ENCODE measurements at regions not wholly inside any gene's neighbourhood (a gene's known extent, or its start where the extent isn't known, plus 50 kb on each side); places are given as distances from the start of the nearest gene placed in this dataset.
"Not testable (repeated sequence)": the region's sequence is repeated elsewhere in the genome, so short reads cannot be mapped to it uniquely, and the experiment has no call there.

DNA sequence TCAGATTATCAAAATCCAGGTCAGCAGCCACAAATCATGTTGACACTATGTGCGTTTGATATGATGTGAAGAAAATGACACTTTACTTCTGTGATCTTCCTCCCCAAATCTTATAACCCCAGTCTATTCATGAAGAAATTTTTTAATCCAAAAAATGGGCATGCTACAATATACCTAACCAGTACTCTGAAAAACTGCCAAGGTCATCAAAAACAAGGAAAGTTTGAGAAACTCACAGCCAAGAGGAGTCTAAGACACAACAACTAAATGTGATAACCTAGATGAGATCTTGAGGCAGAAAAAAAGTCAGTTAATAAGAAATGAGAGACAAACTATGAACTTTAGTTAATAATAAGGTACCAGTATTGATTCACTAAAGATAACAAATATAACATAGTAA, 200.6 kb upstream of the IRAK1BP1 start:
- H3F3A ChIP-seq (ENCODE audit: insufficient read depth, low read length), result no peaks in the 10 kb centered on the region
- H3K9ac ChIP-seq (ENCODE audit: low read length), result no peak overlapping the region
- H3K36me3 ChIP-seq (ENCODE audit: insufficient read depth, low read length), result no peaks in the 10 kb centered on the region
- H3K27me3 ChIP-seq (ENCODE audit: insufficient read depth, low read length), result no peaks in the 10 kb centered on the region
- TF ChIP-seq, protein P1, sequence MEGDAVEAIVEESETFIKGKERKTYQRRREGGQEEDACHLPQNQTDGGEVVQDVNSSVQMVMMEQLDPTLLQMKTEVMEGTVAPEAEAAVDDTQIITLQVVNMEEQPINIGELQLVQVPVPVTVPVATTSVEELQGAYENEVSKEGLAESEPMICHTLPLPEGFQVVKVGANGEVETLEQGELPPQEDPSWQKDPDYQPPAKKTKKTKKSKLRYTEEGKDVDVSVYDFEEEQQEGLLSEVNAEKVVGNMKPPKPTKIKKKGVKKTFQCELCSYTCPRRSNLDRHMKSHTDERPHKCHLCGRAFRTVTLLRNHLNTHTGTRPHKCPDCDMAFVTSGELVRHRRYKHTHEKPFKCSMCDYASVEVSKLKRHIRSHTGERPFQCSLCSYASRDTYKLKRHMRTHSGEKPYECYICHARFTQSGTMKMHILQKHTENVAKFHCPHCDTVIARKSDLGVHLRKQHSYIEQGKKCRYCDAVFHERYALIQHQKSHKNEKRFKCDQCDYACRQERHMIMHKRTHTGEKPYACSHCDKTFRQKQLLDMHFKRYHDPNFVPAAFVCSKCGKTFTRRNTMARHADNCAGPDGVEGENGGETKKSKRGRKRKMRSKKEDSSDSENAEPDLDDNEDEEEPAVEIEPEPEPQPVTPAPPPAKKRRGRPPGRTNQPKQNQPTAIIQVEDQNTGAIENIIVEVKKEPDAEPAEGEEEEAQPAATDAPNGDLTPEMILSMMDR (IDR thresholded peaks at IDR 0.05; ENCODE audit: low read length), result no peak
- TF ChIP-seq EZH2 (IDR thresholded peaks at IDR 0.05; ENCODE audit: borderline replicate concordance, low read length), result no peak
- H3K4me1 ChIP-seq (ENCODE audit: insufficient read depth, low read length, severe bottlenecking), result no peaks in the 10 kb centered on the region
- no peaks in the 10 kb centered on the region for H4K20me1 ChIP-seq (ENCODE audit: insufficient read depth, low read length)
- no peaks in the 10 kb centered on the region for H3K9me3 ChIP-seq (ENCODE audit: low read length)
- H2AFZ ChIP-seq (ENCODE audit: low read length), result no peak overlapping the region
- H3K4me3 ChIP-seq (ENCODE audit: low read depth, low read length, poor library complexity, severe bottlenecking), result no peak overlapping the region
- H3K9me2 ChIP-seq (ENCODE audit: low read depth, low read length), result no peaks in the 10 kb centered on the region
- H3K79me2 ChIP-seq (ENCODE audit: insufficient read depth, low read length), result no peaks in the 10 kb centered on the region
- no peak overlapping the region for H3K4me2 ChIP-seq (ENCODE audit: low read length)
- no peak overlapping the region for H3K27ac ChIP-seq (ENCODE audit: low read depth, low read length, poor library complexity, severe bottlenecking)

DNA sequence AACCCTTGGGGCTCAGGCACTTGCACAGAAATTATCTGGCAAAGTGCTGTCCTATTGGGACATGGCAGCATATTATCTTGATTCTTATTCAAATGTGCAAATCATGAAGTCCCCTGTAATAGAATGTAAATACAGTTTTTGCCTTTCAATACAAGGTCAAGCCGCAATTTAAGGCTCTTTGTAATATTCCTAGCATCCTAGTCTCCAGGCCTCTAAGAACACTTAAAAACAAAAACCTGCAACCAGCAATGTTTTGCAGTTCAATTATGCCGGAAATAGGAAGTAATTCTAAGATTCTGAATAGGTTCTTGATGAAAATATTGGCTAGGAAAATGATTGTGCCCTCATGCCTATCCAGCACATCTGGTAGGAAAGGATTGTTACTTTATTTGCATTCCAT, 197.2 kb upstream of the IRAK1BP1 start:
- H3K9ac ChIP-seq (ENCODE audit: low read length), result no peak overlapping the region
- H4K20me1 ChIP-seq (ENCODE audit: insufficient read depth, low read length), result no peaks in the 10 kb centered on the region
- H2AFZ ChIP-seq (ENCODE audit: low read length), result no peak overlapping the region
- no peaks in the 10 kb centered on the region for H3K9me2 ChIP-seq (ENCODE audit: low read depth, low read length)
- TF ChIP-seq EZH2 (IDR thresholded peaks at IDR 0.05; ENCODE audit: borderline replicate concordance, low read length), result no peak
- TF ChIP-seq, protein P1 (IDR thresholded peaks at IDR 0.05; ENCODE audit: low read length), result no peak
- H3K36me3 ChIP-seq (ENCODE audit: insufficient read depth, low read length), result no peaks in the 10 kb centered on the region
- H3K4me1 ChIP-seq (ENCODE audit: insufficient read depth, low read length, severe bottlenecking), result no peaks in the 10 kb centered on the region
- no peaks in the 10 kb centered on the region for H3K27me3 ChIP-seq (ENCODE audit: insufficient read depth, low read length)
- H3K79me2 ChIP-seq (ENCODE audit: insufficient read depth, low read length), result no peaks in the 10 kb centered on the region
- H3K9me3 ChIP-seq (ENCODE audit: low read length), result no peaks in the 10 kb centered on the region
- H3K4me2 ChIP-seq (ENCODE audit: low read length), result no peak overlapping the region
- no peaks in the 10 kb centered on the region for H3F3A ChIP-seq (ENCODE audit: insufficient read depth, low read length)
- no peak overlapping the region for H3K4me3 ChIP-seq (ENCODE audit: low read depth, low read length, poor library complexity, severe bottlenecking)
- H3K27ac ChIP-seq (ENCODE audit: low read depth, low read length, poor library complexity, severe bottlenecking), result no peak overlapping the region

DNA sequence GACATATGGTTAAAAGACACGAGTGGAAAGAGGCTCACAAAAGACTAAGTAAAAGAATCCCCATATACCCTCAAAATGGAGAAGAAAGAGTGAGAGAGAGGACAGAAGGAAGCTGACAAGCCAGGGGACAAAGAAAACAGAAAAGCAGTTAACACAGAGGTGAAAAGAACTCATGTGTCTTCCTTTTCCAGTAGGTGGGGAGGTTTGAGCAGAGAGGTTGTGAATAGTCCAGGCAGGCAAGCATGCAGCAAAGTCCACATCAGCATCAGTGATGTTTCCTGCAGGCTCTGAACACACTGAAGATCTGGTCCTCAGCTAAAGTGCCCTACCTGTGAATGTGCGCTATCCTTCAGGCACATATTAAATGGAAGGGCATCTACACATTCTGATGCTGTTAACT, 196.5 kb upstream of the IRAK1BP1 start:
- Histone ChIP-seq H3K27ac (ENCODE audit: low read depth, low read length, poor library complexity, severe bottlenecking) (no peak overlapping the region), H3K4me3 (ENCODE audit: low read depth, low read length, poor library complexity, severe bottlenecking) (no peak overlapping the region), H3F3A (ENCODE audit: insufficient read depth, low read length) (no peaks in the 10 kb centered on the region), H2AFZ (ENCODE audit: low read length) (no peak overlapping the region), H3K27me3 (ENCODE audit: insufficient read depth, low read length) (no peaks in the 10 kb centered on the region), H4K20me1 (ENCODE audit: insufficient read depth, low read length) (no peaks in the 10 kb centered on the region), H3K4me1 (ENCODE audit: insufficient read depth, low read length, severe bottlenecking) (no peaks in the 10 kb centered on the region), H3K4me2 (ENCODE audit: low read length) (no peak overlapping the region), H3K36me3 (ENCODE audit: insufficient read depth, low read length) (no peaks in the 10 kb centered on the region), H3K9me2 (ENCODE audit: low read depth, low read length) (no peaks in the 10 kb centered on the region), H3K79me2 (ENCODE audit: insufficient read depth, low read length) (no peaks in the 10 kb centered on the region), H3K9me3 (ENCODE audit: low read length) (no peaks in the 10 kb centered on the region), H3K9ac (ENCODE audit: low read length) (no peak overlapping the region)
- TF ChIP-seq, protein P1 (IDR thresholded peaks at IDR 0.05; ENCODE audit: low read length), result no peak
- TF ChIP-seq EZH2 (IDR thresholded peaks at IDR 0.05; ENCODE audit: borderline replicate concordance, low read length), result no peak

DNA sequence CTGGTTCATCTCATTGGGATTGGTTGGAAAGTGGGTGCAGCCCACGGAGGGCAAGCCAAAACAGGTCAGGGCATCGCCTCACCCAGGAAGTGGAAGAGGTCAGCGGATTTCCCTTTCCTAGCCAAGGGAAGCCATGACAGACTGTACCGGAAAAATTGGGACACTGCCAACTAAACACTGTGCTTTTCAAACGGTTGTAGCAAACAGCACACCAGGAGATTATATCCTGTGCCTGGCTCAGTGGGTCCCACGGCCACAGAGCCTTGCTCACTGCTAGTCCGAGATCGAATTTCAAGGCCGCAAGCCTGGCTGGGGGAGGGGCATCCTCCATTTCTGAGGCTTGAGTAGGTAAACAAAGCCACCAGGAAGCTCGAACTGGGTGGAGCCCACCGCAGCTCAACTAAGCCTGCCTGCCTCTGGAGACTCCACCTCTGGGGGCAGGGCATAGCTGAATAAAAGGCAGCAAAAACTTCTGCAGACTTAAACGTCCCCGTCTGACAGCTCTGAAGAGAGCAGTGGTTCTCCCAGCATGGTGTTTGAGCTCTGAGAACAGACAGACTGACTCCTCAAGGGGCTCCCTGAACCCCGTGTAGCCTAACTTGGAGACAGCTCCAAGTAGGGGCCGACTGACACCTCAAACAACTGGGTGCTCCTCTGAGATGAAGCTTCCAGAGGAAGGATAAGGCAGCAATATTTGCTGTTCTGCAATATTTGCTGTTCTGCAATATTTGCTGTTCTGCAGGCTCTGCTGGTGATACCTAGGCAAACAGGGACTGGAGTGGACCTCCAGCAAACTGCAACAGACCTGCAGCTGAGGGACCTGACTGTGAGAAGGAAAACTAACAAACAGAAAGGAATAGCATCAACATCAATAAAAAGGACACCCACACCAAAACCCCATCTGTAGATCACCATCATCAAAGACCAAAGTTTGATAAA, 191.0 kb upstream of the IRAK1BP1 start:
- H3K27me3 ChIP-seq (ENCODE audit: insufficient read depth, low read length); H3K9ac ChIP-seq (ENCODE audit: low read length); H3K4me2 ChIP-seq (ENCODE audit: low read length); H3K36me3 ChIP-seq (ENCODE audit: insufficient read depth, low read length); H4K20me1 ChIP-seq (ENCODE audit: insufficient read depth, low read length); H3K9me2 ChIP-seq (ENCODE audit: low read depth, low read length); H3K4me1 ChIP-seq (ENCODE audit: insufficient read depth, low read length, severe bottlenecking); H3F3A ChIP-seq (ENCODE audit: insufficient read depth, low read length); H3K79me2 ChIP-seq (ENCODE audit: insufficient read depth, low read length); H2AFZ ChIP-seq (ENCODE audit: low read length); H3K4me3 ChIP-seq (ENCODE audit: low read depth, low read length, poor library complexity, severe bottlenecking); H3K27ac ChIP-seq (ENCODE audit: low read depth, low read length, poor library complexity, severe bottlenecking); H3K9me3 ChIP-seq (ENCODE audit: low read length): not testable (repeated sequence)

All from OCI-LY1 (cell line).